Fibroblast of peridontal ligament (primary cell): ENCODE measurements at regions not wholly inside any gene's neighbourhood (a gene's known extent, or its start where the extent isn't known, plus 50 kb on each side); places are given as distances from the start of the nearest gene placed in this dataset.

Source experiments
- DNase-seq: peaks from one replicate; pipeline ENCODE4 v3.0.0-alpha.2; 2010; ENCODE audit errors: extremely low read depth

DNA sequence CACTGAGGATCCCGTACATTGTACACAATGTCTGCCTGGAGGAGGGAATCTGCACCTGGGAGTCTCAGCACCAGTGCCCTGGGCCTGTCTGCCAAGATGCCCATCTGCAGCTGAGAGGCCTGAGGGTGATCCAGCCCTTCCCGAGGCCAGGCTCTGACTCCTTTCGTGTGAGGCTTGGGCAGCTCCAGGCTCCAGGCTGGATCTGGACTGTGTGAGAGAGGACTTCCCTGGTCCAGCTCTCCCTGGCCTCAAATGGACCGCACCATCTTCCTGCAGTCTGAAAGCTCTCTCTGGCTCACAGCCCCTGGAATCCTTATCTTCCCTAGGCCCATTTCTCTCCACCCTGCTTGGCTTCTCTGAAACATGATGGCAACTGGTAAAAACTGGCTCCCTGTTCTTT is 324.6 kb downstream of the DYSF start:
- no peak for DNase-seq

DNA sequence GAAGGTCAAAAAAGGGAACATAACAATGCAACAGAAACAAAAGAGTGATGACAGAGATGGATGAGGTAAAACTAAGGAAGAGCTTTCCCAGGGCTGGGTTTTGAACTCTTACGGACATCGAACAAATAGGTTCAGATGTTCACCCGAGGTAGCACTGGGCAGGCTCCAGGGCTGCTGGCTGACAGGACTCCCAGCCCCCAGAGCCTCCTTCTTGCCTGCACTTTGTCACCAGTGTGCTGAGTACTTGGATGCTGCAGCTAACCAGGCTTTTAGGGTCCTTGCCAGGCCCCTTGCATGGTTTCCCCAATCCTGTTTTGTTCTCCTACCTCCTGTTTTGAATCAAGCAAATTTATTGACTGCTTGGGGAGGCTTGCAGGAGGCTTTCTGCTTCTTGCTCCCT is 322.9 kb downstream of the DYSF start:
- DNase-seq = no peak

DNA sequence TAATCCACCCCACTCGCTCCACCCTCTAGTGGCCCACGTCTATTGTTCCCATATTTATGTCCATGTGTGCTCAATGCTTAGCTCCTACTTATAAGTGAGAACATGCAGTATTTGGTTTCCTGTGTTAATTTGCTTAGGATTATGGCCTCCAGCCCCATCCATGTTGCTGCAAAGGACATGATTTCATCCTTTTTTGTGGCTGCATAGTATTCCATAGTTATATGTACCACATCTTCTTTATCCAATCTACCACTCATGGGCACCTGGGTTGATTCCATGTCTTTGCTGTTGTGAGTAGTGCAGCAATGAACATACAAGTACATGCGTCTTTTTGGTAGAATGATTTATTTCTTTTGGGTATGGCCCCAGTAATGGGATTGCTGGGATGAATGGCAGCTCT is 319.9 kb downstream of the DYSF start:
- no peak for DNase-seq

DNA sequence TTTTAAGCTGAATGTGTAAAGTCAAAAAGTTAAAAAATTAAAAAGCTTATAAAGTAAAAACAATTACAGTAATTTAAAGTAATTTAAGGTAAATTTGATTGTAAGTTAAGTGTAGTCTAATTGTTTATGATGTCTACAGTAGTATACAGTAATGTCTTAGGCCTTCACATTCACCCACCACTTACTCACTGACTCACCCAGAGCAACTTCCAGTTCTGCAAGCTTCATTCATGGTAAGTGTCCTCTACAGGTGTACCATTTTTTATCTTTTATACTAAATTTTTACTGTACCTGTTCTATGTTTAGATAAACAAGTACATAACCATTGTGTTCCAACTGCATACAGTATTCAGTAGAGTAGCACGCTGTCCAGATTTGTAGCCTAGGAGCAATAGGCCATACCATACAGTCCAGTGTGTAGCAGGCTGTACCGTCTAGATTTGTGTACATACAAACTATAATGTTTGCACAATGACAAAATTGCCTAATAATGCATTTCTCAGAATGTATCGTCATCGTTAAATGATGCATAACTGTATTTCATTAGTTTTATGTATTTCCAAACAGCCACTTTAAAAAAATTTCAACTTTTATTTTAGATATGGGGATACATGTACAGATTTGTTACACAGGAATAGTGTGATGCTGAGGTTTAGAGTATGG is 319.3 kb downstream of the DYSF start:
- DNase-seq = no peak

GRCh38 chr2:71767663-71768062 is 314.3 kb downstream of the DYSF start:
- no peak for DNase-seq

DNA sequence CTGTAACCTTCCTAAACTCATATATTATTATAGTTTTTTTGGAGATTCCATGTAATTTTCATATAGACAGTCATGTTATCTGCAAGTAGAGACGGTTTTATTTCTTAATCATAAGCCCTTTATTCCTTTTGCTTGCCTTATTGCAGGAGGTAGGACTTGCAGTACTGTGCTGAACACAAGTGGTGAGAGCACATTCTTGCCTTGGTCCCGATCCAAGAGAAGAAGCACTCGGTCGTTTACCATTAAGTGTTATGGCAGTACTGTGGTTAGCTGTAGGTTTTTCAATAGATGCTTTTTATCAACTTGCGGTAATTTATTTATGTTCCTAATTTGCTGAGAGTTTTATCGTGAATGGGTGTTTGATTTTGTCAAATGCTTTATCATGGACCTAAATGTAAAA is 305.7 kb downstream of the DYSF start:
- DNase-seq = peak; percentile 47

DNA sequence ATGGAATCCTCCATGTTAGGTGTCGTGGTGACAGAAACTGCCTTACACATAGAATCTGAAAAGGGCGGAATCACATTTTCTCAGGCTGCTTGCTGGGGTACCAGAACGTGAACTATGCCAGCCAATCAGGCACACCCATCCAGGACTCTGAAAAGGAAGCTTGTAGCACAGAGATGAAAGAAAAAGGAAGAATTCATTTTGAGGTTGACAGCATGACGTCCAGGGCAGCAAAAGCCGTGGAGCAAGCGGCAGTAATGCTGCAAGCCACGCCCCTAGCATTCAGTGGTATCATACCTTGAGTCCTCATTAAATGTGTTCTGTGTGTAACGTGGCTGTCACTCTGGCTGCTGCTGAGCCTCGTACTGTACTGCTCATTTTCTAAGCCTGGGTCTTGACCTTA is 304.0 kb downstream of the DYSF start:
- no peak for DNase-seq

DNA sequence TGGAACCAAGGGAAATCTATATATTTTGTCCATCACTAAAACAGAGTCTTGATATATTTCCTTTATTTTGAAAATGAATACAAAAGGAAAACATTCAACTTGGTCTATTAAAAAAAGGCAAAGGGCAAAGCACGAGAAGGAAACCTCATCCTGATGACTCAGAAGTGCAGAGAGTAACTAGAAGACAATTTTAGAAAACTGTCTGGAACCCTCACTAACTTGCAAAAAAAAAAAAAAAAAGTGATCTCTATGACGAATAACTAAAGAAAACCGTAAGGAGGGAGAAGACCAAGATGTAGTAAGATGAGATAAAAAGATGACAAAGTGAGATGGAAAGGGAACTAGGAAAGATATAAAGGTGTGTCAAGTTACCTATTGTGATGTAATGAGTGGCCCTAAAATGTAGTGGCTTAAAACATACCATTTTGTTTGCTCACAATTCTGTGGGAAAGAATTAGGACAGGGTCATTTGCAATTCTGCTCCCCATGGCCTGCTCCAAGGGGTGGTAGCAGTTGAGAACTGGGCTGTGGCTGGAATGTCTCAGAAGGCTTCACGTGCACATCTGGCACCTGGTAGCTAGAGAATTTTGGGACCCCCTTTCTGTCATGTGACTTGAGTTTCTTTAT is 303.0 kb downstream of the DYSF start:
- DNase-seq = peak; percentile 69

- DNase-seq = no peak
Measured at GRCh38 chr2:71751590-71751989, 298.2 kb downstream of the DYSF start.

GRCh38 chr2:71749671-71750101 is 296.3 kb downstream of the DYSF start:
- DNase-seq = no peak

DNA sequence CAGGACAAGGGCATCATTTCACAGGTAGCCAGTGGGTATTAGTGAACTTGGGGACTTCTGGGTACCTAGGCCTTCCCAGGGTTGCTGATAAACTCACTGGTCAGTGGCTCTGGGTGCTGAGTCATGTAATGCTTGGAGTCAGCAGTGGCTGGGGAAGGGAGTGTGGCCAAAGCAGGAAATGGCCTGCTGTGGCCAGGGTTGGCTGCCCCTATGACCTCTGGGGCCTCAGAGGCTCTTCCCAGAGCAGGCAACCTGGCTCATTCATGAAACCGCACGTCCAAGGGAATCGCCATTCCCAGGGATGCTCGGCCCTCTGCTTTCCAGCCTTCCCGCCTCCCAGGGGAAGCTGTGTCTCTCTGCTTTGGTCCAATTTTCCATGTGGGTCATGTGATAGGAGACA is 294.9 kb downstream of the DYSF start:
- peak; percentile 18 for DNase-seq

- no peak for DNase-seq
Measured at GRCh38 chr2:71747559-71747958, 294.2 kb downstream of the DYSF start.

- no peak for DNase-seq
Measured at GRCh38 chr2:71746946-71747501, 293.7 kb downstream of the DYSF start.

DNA sequence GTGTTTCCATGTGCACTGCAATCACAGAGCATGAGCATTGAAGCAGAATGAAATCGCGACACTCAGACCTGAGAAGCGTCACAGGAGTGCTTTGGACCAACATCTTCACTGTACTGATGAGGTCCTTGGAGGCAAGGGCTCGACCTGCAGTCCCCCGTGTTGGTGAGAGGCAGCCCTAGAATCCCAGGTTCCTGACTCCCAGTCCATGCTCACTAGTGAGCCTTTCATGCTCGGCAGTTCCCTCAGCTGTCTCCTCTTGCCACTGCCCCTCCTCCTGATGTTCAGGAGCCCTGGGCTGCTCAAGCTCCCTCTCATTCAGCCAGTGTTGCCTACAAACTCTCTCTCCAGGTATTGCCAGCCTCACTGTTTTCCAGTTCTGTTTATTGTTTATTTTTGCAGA is 291.4 kb downstream of the DYSF start:
- DNase-seq = no peak

DNA sequence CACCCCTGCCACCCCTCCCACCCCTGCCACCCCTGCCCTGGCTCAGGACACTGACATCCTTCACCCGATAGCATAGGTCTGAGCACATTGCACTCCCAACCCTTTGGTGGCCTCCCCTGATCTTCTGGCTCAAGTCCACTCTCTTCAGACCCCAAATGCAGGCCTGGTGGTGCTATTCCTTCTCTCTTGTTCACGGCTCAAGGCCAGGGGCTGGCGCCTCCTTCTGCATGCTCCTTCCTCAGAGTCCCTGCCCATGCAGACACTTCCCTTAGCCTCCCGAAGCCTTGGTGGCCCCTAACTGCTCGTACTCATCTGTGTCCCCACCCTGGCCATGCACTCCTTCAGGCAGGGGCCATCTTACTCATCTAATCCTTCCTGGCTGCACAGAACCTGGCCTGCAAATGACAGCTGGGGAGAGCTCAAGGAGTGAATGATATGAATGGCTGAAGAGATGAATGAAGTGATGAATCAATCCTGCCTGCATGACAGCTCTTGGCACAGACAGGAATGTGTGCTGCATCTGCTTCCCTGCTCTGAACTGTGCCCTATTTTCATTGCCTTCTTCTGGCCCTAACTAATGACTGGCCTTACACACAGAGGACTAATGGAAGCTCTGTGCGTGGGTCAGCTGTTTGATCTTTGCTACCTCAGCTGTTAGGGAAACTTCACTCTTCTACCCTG is 290.8 kb downstream of the DYSF start:
- DNase-seq = no peak

DNA sequence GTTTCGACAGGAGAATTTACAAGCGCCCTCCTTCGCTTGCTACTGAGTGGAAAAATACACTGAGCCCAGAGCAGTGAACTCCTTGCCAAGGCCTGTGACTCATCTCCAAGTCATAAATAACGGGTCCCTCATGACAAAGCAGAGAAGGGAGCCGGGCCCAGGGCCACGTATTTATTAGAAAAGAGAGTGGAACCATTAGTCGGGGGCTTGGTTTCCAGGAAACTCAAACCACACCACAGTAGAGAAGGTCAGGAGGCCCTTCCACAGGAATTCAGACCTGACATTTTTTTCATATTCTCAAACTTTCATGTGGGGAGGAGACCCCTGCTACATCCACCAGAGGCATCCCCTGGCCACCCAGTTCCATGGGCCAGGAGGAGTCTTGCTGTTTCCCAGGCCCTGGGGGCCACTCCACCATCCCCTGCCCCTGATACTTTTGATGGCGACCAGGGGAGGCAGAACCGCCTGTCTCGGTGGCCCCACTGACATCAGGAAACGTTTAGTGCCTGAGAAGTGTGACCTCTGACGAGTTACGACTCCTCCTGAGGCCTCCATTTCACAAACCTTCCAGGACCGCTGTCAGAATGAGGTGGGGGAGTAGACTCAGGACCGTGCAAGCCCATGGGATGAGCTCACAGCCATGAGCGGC is 289.7 kb downstream of the DYSF start:
- peak; percentile 82 for DNase-seq

DNA sequence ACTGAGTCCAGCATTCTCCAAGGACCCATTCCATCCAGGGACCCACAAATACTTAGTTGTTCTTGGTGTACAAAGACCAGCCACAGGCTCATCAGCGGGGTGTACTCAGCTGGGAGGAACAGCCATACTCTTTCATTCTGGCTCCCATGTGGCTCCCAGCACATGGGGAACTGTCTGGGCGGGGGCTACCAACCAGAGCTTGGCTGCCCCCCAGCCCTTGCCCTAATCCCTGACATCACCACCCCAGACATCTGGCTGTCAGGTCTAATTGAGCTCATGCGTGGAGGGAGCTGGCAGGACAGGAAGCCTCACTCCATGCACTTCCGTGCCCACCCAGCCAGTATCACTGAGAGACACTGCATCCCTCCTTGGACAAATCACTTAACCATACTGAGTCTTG is 283.6 kb downstream of the DYSF start:
- no peak for DNase-seq

DNA sequence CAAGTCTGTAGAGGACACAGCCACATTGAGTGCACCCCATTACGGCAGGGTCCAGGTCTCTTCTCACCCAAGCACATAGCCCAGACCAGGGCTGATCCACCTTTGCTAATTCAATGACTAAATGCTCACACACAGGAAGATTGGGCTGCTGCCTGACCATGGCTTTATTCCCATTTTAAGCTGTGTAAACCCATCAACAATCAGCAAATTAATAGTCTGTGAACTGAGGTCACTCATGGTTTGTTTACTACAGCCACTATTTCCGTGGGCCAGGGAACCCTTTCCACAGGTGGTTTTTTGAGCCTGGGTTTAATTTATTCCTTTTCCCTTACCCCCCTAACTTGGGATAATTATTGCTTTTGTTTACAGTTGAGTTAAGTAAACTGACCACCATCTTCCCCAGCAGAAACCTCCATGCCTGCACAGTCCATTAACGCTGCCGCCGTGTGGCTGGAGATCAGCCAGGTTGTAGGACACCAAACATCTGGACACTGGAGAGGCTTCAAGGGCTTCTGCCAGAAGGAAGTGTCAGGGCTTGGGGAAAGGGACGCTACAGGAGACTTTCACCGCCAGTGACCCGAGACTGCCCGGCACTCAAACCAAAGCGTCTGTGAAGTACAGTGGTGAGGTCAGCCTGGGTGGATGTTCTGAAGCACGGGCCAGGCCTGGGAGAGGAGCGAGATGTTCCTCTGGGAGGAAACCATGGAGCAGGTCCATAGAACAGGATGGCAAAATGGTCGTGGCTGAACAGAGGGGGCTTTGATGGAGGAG is 282.9 kb downstream of the DYSF start:
- DNase-seq = no peak
